ENCODE measurements at regions not wholly inside any gene's neighbourhood (a gene's known extent, or its start where the extent isn't known, plus 50 kb on each side); places are given as distances from the start of the nearest gene placed in this dataset.

GRCh38 chr11:15912291-15912690, 444.1 kb downstream of the SOX6 start:
- Mint-ChIP-seq H3K27ac (no peak overlapping the region; a peak in 1 of 7 replicates), H3K4me1 (peaks cover 0 to 2% of the 10 kb centered on the region in 2 experiments; a peak in 1 of 4 replicates), H3K36me3 (ENCODE audit: insufficient read depth in 1 of 3, low read depth in 3 of 3) (no peaks in the 10 kb centered on the region), H3K9me3 (no peaks in the 10 kb centered on the region), H3K4me3 (no peak overlapping the region), H3K27me3 (ENCODE audit: low read depth) (peaks cover 10% of the 10 kb centered on the region)
- Histone ChIP-seq H3K23ac (ENCODE audit: insufficient read length, low read depth, low read length) (no peak overlapping the region), H3K27me3 (ENCODE audit: insufficient read depth, low read length) (no peaks in the 10 kb centered on the region), H4K91ac (ENCODE audit: insufficient read length, low read depth, low read length) (no peak overlapping the region), H3K18ac (ENCODE audit: insufficient read length, low read depth, low read length) (no peak overlapping the region), H2AFZ (ENCODE audit: low read length) (no peak overlapping the region), H3K79me2 (ENCODE audit: insufficient read depth, low read length) (no peaks in the 10 kb centered on the region), H3K9me3 (ENCODE audit: control insufficient read depth, low read depth, low read length) (no peaks in the 10 kb centered on the region), H4K20me1 (ENCODE audit: control insufficient read depth, insufficient read depth, insufficient read length) (no peaks in the 10 kb centered on the region), H2BK15ac (ENCODE audit: low read depth, low read length) (no peak overlapping the region), H2BK120ac (ENCODE audit: low read depth, low read length, poor library complexity, severe bottlenecking) (no peak overlapping the region), H2AK5ac (ENCODE audit: insufficient read length, low read length) (no peak overlapping the region), H3T11ph (ENCODE audit: low read length) (no peak overlapping the region), H2BK12ac (ENCODE audit: insufficient read length, low read depth, low read length) (no peak overlapping the region), H3K14ac (ENCODE audit: insufficient read depth, low read length) (no peak overlapping the region), H2BK5ac (ENCODE audit: insufficient read length, low read length) (no peak overlapping the region), H4K8ac (replicated peaks; ENCODE audit: insufficient read length, low read depth, low read length) (no peak overlapping the region), H3K27ac (ENCODE audit: insufficient read length, low read depth, low read length) (no peak overlapping the region), H4K5ac (ENCODE audit: insufficient read length, low read depth, low read length) (no peak overlapping the region), H3K9ac (ENCODE audit: extremely low read depth, insufficient read length, low read length) (no peak overlapping the region), H3K23me2 (ENCODE audit: insufficient read length, low read depth, low read length, poor library complexity, severe bottlenecking) (no peaks in the 10 kb centered on the region), H3K4me1 (ENCODE audit: insufficient read depth, low read length) (no peaks in the 10 kb centered on the region), H3K79me1 (ENCODE audit: insufficient read depth, low read depth, low read length, poor library complexity, severe bottlenecking) (no peaks in the 10 kb centered on the region), H3K4ac (ENCODE audit: low read depth, low read length) (no peak overlapping the region), H3K56ac (ENCODE audit: insufficient read length, low read depth, low read length) (no peak overlapping the region), H2BK20ac (ENCODE audit: low read depth, low read length, poor library complexity, severe bottlenecking) (no peak overlapping the region), H3K4me2 (ENCODE audit: insufficient read depth, insufficient read length, low read length) (no peak overlapping the region)
- no peak for TF ChIP-seq CTCF (conservative IDR thresholded peaks at IDR 0.05)
- no CpG with 5 or more reads among the region's 2 CpGs for WGBS (ENCODE audit: extremely low coverage, insufficient read length, low lambda C conversion rate)
- DNase-seq: no peak

All from H9 (cell line).